ENCODE measurements at regions not wholly inside any gene's neighbourhood (a gene's known extent, or its start where the extent isn't known, plus 50 kb on each side); places are given as distances from the start of the nearest gene placed in this dataset.
"Not testable (repeated sequence)": the region's sequence is repeated elsewhere in the genome, so short reads cannot be mapped to it uniquely, and the experiment has no call there.

GRCh38 chr4:9110700-9111099, 59.5 kb upstream of the FAM90A26 start:
- not testable (repeated sequence) for H3K4me1 ChIP-seq (ENCODE audit: insufficient read depth, low read length); H3K23me2 ChIP-seq (ENCODE audit: insufficient read length, low read depth, low read length, poor library complexity, severe bottlenecking); H3K4me3 Mint-ChIP-seq; H3K27me3 Mint-ChIP-seq (ENCODE audit: low read depth); H3K18ac ChIP-seq (ENCODE audit: insufficient read length, low read depth, low read length); H3K27ac Mint-ChIP-seq; H2BK5ac ChIP-seq (ENCODE audit: insufficient read length, low read length); H3T11ph ChIP-seq (ENCODE audit: low read length); H3K4me2 ChIP-seq (ENCODE audit: insufficient read depth, insufficient read length, low read length); H3K9me3 ChIP-seq (ENCODE audit: control insufficient read depth, low read depth, low read length); H4K8ac ChIP-seq (replicated peaks; ENCODE audit: insufficient read length, low read depth, low read length); H2BK12ac ChIP-seq (ENCODE audit: insufficient read length, low read depth, low read length); H4K20me1 ChIP-seq (ENCODE audit: control insufficient read depth, insufficient read depth, insufficient read length); H2AK5ac ChIP-seq (ENCODE audit: insufficient read length, low read length); H4K91ac ChIP-seq (ENCODE audit: insufficient read length, low read depth, low read length); H3K14ac ChIP-seq (ENCODE audit: insufficient read depth, low read length); H3K79me2 ChIP-seq (ENCODE audit: insufficient read depth, low read length); H3K9ac ChIP-seq (ENCODE audit: extremely low read depth, insufficient read length, low read length); H2AFZ ChIP-seq (ENCODE audit: low read length); H4K5ac ChIP-seq (ENCODE audit: insufficient read length, low read depth, low read length); H3K4me1 Mint-ChIP-seq; H2BK15ac ChIP-seq (ENCODE audit: low read depth, low read length); H3K56ac ChIP-seq (ENCODE audit: insufficient read length, low read depth, low read length); H3K23ac ChIP-seq (ENCODE audit: insufficient read length, low read depth, low read length); H3K4ac ChIP-seq (ENCODE audit: low read depth, low read length); H3K36me3 Mint-ChIP-seq (ENCODE audit: insufficient read depth in 1 of 3, low read depth in 3 of 3); H2BK20ac ChIP-seq (ENCODE audit: low read depth, low read length, poor library complexity, severe bottlenecking); DNase-seq; H2BK120ac ChIP-seq (ENCODE audit: low read depth, low read length, poor library complexity, severe bottlenecking); H3K27ac ChIP-seq (ENCODE audit: insufficient read length, low read depth, low read length); H3K27me3 ChIP-seq (ENCODE audit: insufficient read depth, low read length); H3K79me1 ChIP-seq (ENCODE audit: insufficient read depth, low read depth, low read length, poor library complexity, severe bottlenecking)
- WGBS (ENCODE audit: extremely low coverage, insufficient read length, low lambda C conversion rate) = no CpG with 5 or more reads among the region's 3 CpGs
- H3K9me3 Mint-ChIP-seq = peaks cover 18 to 52% of the 10 kb centered on the region in 2 experiments

Data from H9 (cell line).